GM19043 (cell line): ENCODE measurements at regions not wholly inside any gene's neighbourhood (a gene's known extent, or its start where the extent isn't known, plus 50 kb on each side); places are given as distances from the start of the nearest gene placed in this dataset.

Source experiments
- ATAC-seq: cut with Tn5 transposase; IDR thresholded peaks from one replicate; pipeline ENCODE4 v1.9.1; 2021; ENCODE audit warnings: low read depth; ENCODE audit not compliant: unreplicated experiment

DNA sequence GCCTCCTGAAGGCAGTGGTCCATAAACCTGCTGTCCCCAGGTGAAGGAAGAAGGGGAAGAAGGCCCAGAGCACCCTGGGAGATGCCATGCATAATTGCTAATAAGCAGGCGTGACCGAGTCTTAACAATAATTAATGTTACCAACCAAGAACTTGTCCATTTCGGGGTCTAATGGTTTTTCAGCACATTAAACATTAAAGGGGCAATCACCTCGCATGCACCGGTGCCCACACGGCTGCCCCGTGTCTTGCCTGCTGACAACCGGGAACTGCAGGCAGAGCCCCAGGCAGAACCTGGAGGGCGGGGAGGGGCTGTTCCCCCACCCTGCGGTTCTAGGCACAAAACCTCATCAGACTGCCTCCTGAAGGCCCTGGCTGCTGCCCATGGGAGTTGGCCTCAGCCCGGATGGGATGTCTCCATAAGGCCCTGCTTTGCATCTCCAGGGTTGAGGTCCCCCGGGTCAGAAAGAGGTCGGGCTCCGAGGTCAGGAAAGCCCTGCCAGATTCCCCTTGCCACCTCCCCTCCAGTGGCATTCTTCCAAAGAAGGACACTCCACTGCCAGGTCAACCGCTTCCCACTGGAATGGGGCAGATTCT is 169.0 kb downstream of the BUD13 start:
- ATAC-seq: no peak

DNA sequence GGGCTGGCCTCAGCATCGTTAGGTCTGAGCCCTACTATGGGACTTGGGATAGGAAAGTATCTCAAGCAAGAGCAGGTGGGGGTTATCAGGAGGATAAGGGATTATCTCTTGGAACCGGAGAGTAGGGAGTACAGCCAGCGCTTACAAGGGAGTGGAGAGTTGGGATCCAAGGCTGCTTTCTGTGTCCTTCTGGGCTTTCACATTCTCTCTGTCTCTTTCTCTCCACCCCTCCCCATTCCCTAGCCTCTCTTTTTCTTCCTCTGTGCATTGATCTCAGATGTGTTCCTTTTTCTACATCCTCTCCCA is 170.2 kb downstream of the BUD13 start:
- no peak for ATAC-seq

DNA sequence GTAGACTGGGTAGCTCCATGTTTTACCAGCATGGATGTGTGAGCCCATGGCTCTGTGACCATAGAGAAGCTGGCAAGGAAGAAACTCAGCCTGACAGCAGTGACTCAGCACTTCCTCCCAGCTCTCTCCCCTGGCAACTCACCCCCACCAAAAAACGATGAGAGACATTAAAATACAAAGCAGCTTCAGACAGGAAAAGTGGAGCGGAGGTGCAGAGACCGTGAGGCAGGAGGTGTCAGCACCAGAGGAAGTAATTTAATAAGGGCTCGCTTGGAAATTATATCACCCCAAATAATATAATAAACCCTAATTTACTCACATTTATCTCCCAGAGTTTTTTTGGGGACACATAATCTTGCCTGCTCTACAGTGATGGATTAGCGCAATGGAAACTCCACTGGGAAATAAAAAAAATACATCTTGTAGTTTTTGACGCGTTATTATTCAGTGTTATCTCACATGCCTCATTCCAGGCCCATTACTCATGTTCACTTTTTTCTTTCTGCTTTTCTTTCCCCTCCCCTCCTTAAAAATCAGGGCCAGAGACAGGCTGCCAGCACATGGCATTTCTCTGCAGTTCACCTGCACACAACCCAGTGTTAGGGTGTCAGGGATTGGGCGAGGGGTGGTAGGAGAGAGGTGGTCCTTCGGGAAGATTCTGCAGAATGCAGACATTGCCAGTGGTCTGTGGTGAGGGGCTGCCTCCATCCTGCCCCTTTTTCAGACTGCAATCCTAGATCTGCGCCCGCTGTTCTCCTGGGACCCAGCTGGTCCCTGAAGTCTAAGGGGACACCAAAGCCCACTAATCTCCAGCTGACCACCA is 170.8 kb downstream of the BUD13 start:
- no peak for ATAC-seq

DNA sequence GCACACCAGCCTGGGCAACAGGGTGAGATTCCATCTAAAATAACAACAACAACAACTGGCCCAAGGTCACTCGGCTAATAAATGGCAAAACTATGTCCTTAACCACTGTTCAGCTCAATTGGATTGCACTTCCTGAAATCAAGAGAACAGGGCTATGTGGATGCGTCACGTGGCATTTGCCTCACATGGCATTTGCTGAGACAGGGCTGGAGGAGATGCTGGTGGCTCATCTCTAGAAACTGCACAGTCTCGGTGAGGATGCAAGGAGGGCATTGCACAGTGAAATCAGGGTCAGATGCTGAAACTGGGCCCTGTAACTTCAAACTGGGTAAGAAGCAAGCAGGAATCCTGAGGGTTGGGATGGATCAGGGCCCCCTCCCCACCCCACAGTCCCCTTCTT is 171.9 kb downstream of the BUD13 start:
- no peak for ATAC-seq

DNA sequence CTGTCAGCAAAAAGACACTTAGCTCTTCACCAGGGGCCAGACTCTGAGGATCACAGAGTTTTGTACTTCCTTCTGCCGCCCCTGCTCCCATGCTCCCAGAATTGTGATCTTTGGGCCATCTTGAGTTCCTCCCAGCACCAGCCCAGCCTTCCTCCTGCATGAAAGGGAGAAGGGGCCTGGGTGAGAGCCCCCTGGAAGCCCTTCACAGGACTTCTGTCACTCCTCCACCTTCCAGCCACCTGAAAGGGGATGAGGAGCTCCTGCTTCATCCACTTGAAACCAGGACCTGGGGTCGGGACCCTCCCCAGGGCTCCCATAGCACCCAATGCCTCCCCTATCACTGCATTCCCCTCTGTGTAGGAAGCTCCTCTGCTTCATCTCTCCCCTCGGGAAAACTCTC is 174.2 kb downstream of the BUD13 start:
- no peak for ATAC-seq

DNA sequence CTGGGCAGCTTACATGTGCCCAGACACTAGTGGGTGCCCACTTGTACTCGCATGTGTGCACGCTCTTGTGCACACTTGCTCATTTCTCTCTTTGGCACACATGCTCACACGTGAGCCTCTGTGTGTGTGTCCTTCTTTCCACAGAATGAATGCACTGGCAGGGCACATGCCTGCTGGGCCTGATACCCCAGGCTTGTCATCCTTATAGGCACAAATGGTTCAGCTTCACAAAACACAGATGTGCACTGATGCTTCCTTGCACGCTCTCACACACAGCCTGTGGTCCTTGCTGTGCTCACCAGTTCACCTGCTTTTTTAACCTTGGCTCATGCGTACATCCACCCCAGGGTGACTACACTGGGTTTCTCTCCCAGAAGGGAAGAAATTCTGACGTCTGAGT is 174.8 kb downstream of the BUD13 start:
- no peak for ATAC-seq

DNA sequence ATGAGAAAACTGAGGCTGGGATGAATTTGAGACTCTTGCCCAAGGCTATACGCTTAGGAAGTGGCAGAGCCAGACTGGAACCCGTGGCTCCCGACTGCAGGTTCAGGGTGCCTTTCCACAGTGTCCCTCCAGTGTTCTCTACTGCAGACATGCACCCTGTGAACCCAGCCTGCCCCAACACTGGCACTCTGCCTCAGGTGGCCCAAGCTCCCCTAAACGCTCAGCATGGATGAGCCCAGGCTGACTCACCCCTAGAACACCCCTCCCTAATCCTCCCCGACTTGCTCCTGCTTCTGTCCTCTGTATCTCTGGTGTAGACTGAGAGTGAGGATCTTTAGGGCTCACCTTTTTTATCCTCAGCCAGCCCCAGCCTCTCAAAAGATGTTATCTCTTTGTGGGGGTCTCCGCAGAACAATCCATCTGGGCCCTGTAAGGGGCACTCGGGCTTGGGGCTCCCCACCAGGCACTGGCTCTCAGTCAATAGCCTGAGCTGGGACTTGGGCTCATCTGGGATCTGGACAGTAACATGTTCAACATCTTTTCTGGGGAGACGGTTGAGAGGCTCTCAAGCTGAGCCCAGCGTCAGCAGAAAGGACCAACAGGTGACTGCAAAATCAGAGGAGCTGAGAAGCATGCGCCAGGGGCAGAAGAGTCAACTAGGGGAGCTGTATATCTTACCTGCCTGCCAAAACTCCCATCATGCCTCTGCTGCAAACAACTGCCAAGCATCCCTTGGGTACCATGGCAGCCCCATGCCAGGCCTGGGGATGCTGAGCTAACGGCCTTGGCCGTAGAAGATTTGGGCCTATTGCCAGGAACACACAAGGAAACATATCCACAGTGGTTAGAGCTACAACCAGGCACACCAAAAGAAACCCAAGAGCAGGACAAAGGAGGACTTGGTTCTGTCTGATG is 176.2 kb downstream of the BUD13 start:
- no peak for ATAC-seq

DNA sequence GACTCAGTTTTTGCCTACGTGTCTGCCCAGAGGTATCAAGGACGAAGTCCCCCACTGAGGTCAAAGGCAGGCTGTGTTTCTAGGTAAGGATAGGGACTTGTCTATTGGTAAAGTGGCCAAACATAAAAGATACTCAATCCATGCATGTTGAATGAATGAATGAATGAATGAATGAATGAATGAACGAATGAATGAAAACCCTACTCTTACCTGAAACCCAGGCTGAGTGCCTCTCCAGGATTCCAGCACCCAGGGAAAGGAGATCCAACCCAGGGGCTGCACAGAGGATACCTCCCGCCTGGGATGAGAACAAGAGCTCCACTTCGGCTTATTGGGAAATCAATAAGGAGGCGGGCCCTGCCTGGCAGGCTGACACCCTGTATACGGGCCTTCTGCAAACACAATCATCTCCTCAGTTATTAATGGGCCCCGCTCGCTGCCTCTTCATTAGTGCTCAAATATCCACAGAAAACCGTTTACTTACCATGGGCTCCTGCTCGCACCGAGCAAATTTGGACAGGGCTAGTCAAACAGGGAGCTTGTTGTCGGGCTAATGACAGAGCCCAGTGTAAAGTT is 177.4 kb downstream of the BUD13 start:
- ATAC-seq: no peak

DNA sequence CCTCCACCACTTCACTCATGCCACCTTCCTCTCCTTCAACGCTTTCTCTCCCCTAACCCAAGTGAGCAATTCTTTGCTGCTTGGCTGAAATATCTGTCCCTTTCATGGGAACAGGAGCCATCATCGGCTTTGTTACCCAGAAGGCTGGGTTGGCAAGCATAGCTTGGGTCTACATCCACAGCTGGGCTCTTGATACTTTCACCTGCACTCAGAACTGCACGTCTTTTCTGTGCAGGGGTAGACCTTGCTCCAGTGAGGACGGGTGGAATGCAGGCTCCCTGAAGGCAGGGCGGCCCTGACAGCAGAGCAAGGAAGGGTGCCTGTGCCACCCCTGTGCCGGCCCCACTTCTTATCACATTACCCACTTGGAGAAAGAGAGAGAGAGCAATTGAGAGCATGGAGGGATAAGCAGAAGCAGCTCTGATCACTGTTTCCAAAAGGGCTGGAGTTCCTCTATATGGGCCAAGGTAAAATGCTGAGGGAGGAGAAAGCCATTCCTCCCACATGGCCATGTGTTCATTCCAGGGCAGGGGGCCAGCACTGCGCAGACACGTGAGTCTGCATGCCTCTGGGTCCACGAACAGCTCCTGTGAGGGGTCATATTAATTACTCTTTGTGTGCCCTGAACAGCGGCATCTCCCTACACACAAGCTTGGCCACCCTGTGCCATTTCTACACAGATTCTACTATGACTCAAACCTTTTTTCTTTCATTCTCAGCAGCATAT is 181.8 kb downstream of the BUD13 start:
- ATAC-seq: no peak

DNA sequence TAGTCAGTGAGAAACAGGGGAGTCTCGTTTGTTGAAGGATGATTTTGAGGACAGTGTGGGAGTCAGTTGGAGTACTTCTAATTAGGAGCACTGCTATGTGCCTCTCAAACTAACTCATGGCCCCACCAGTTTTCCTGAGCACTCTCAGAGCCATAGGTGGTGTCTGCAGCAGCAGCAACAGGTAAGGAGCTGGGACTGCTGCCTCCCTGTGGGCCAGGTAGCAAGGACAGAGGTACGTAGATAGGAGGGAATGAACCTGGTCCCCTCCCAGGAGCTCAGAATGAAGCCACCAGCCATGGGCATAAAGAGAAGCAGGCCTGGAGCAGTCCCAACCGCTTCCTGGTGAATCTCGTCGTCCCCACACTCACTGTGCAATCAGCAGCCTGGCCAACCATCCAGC is 183.4 kb downstream of the BUD13 start:
- no peak for ATAC-seq

DNA sequence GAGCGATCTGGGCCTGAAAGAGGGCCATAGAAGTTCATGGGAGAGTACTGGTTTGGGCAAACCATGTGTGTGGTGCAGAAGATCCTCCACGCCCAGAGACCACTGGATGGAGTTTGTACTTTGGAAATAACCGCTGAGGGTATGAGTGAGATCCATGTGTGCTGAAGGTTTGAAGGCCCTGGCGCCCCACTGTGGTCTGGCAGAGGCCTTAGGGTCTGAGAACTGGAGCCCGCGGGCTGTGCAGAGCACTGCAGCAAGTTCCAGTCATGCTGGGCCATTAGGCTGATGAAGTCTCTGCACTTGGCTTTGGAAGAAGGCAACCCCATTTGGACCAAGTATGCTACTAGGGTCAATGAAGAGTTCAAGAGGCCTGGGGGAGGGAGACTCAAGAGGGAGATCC is 186.4 kb downstream of the BUD13 start:
- no peak for ATAC-seq

DNA sequence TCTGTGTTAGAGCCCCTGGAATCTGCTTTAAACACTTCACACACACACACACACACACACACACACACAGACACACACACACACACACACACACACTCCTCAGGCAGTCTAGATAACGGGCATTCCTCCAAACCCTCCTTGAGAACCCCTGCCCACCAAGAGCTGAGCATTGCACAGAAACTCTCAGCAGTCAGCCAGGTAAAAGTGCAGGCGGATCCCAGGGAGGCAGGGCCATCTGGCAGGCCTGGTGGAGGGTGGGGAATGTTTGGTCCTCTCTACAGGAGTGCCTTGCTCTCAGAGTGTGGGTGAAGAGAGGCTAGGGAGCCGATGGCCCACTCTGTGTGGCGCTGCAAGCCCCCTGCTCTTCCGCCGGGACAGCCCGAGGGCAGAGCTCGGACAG is 190.2 kb downstream of the BUD13 start:
- ATAC-seq: no peak

DNA sequence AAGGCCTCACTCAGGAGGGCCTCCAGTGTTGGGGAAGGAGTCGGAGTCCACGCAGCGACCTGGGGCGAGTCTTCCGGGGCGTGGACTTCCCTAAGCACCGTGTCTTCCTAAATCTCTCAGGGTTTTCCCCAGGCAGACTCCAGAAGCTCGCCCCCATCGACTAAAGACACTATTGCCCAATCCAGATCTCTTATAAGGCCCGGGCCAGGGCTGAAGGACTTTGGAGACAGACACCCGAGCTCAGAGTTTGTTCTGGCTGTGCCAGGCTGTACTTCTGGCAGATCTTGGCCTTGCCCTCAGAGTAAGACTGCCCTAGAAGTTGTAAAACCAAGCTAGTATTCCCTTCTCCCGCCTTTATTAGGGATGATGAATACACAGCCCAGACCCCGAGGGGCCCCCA is 191.4 kb downstream of the BUD13 start:
- no peak for ATAC-seq

DNA sequence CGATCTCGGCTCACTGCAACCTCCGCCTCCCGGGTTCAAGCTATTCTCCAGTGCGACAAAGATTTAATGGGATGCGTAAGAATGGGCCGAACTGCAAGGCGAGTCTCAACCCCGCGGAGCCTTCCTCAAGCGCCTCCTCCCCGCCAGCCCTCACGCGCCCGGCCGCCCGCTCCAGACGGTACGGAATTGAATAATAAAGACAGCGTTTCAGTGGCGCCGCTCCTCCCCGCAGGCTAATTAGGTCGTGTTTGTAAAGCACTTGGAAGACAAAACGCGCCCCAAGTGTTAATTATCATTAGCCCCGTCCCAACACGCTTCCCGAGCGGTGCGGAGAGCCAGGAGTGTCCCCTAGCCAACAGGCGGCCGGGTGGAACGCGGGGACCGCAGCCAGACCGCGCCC is 192.0 kb downstream of the BUD13 start:
- ATAC-seq: no peak

DNA sequence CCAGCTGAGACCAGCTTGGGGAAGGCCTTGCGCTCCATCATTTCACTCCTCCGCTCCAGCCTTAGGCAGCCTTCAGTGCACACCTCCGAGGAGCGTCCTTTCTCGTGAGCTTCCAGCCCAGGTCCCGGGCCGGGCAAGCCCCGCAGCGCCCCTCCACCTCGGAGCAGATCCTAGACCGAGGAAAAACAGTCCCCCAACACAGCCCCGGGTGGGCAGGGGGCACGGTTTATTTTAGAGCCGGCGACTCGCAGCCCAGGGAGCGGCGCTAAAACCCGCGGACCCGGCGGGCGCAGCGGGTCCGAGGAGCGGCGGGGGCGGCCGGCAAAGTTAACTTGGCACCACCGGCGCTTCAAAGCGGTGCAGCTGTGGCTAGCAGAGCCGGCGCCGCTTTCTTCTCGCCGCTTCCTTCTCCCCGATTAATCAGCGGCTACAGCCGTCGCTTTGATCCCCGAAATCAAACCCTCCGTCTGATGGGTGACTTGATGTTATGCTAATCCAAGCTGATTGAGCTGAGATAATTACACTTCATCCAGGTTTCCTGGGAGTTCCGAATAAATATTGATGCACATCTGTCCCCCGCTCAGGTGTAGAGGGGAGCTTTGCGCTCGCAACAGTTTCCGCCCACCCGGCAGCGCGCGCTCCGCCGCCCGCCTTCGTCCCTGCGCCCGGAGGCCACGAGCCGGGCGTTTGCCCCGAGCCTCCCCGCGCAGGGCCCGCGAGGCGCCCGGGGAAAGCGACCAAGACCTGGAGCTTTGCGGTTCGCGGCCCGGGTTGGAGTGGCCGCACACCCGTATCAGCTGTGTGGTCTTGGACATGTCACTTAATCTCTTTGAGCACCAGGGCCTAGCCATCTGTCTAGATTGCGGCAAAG is 192.7 kb downstream of the BUD13 start:
- ATAC-seq: no peak

DNA sequence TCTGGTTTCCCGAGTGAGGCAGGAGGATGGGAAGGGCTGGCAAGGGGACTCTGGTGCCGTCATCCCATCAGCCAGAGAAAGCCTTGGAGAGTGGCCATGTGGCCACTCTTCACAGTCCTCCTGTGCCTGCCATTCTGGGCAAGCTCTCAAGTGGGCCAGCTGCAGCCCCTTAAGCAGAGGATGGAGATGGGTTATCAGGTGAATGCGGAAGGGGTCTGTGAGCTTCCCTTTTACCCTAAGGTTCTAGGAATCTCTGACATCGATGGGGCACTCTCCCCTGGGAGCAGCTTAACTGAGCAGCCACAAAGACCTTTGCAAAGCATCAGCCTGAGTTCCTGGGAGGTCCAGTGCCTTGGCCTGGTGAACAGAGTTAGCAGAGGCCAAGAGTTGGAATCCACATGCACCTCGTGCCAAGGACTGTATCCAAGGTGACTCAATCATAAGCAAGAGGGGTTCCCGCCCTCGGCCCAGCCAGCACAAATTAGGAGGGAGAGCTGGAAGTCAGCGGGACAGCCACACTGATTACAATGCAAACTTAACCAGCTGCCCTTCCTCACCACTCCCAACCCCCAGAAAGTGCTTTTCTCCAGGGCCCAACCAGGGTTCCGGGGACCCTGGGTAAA is 193.6 kb downstream of the BUD13 start:
- ATAC-seq: no peak

DNA sequence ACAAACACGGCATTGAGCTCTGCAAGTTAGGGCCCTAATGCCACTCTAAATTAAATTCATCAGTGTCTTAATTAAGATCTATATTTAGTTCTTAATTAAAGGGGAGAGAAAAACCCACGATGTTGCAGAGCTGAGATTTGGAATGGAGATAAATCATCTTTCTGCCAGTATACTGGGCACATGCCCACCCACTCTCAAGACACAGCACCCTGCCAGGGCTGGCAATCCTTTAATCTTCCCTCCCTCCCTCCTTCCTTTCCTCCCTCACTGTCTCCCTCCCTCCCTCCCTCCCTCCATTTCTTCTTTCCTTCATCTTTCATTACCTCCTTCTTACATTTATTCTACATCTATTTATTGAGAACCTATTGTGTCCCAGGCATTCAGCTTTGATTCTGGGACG is 194.8 kb downstream of the BUD13 start:
- ATAC-seq: no peak

DNA sequence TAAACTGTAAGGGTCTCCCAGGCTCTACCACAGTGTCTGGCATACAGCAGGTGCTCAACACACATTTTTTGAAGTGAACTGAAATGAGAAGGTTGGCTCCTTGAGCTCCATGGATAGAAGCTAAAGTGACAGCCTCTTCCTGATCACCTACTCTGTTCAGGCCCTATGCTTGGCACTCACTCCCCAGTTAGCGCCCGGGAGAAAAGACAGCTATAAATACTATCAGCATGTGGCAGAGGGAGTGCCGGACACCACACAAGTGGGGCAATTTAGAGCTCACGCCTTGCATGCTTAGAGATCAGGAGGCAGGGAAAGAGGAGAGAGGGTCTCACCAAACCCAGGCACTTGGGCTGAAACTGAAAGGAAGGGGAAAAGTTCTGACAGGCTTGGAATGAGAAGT is 195.5 kb downstream of the BUD13 start:
- no peak for ATAC-seq

DNA sequence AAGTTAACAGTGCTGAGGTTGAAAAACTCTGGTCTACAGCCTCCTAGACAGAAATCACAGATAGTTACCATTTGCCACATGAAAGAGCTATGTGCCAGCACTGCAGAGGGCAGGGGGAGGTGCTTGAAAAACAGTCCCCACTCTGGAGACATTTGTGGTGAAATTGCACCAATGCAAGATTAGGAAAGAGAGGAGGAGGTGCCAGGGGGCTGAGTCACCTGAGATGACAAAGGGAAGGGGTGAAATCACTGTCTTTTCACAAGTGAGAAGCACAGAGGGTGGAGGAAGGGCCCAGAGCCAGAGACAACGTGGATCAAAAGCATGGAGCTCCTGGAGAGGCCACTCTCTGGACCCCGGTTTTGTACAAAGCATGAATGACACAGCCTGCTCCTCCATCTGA is 196.3 kb downstream of the BUD13 start:
- ATAC-seq: no peak
